IMR-90 (cell line): ENCODE measurements at regions not wholly inside any gene's neighbourhood (a gene's known extent, or its start where the extent isn't known, plus 50 kb on each side); places are given as distances from the start of the nearest gene placed in this dataset.

Experiments
- ATAC-seq: fragments of 200-7000 bp; cut with Tn5 transposase; 2 replicates; pipeline ENCODE4 v1.9.1; 2020; ENCODE audit warnings: low read depth, mild to moderate bottlenecking, moderate library complexity
- BruUV-seq: library from RNA; stranded (reverse); fragments of 400-500 nt; replicated peaks from 2 replicates; lab custom pipeline; 2021; lab: Mats Ljungman, UMichigan
- CTCF ChIA-PET: fragments of 300-600 bp; formaldehyde crosslinking; extraction: SDS; loops from one replicate; lab custom pipeline; 2021; ENCODE audit warnings: antibody characterized with exemption; lab: Yijun Ruan, JAX
- POLR2A ChIA-PET: fragments of 300-600 bp; sonication (Branson Sonifier 250); formaldehyde crosslinking; loops from one replicate; lab custom pipeline; 2022; ENCODE audit warnings: antibody characterized with exemption; ENCODE audit not compliant: unreplicated experiment; lab: Charles Lee
- DNase-seq: peaks from one replicate; pipeline ENCODE4 v3.0.0; 2013
- H2AFZ ChIP-seq: replicated peaks from 2 replicates; pipeline ENCODE3; 2013; ENCODE audit warnings: low read length, mild to moderate bottlenecking; ENCODE audit not compliant: poor library complexity
- H2AK5ac ChIP-seq: 2 replicates; pipeline ENCODE4 v1.6.1; 2013; ENCODE audit warnings: low read depth, low read length, inconsistent platforms
- H2AK9ac ChIP-seq: replicated peaks from 2 replicates; pipeline ENCODE3; 2013; ENCODE audit warnings: mild to moderate bottlenecking, low read depth, low read length, moderate library complexity; ENCODE audit not compliant: poor library complexity
- H2BK120ac ChIP-seq: 2 replicates; pipeline ENCODE4 v1.6.1; 2013; ENCODE audit warnings: low read depth, low read length, inconsistent platforms
- H2BK15ac ChIP-seq: 3 replicates; pipeline ENCODE4 v1.6.1; 2013; ENCODE audit warnings: low read depth, low read length, inconsistent platforms
- H2BK20ac ChIP-seq: 2 replicates; pipeline ENCODE4 v1.6.1; 2013; ENCODE audit warnings: low read depth, mild to moderate bottlenecking, inconsistent platforms, low read length, moderate library complexity
- H2BK5ac ChIP-seq: 2 replicates; pipeline ENCODE4 v1.6.1; 2013; ENCODE audit warnings: mild to moderate bottlenecking, low read depth, low read length, inconsistent platforms; ENCODE audit not compliant: poor library complexity, severe bottlenecking
- H3K14ac ChIP-seq: replicated peaks from 2 replicates; pipeline ENCODE4 v1.6.1; 2013; ENCODE audit warnings: low read depth, low read length, inconsistent platforms
- H3K18ac ChIP-seq: 2 replicates; pipeline ENCODE4 v1.6.1; 2013; ENCODE audit warnings: low read depth, low read length, control low read depth
- H3K23ac ChIP-seq: 2 replicates; pipeline ENCODE4 v1.6.1; 2013; ENCODE audit warnings: low read depth, low read length, inconsistent platforms
- H3K27ac ChIP-seq: 2 replicates; pipeline ENCODE4 v1.5.1; 2013; ENCODE audit warnings: mild to moderate bottlenecking, control low read depth, low read length; ENCODE audit not compliant: insufficient read depth
- H3K27me3 ChIP-seq: 2 replicates; pipeline ENCODE4 v1.6.1; 2013; ENCODE audit warnings: low read length; ENCODE audit not compliant: control insufficient read depth, insufficient read depth
- H3K36me3 ChIP-seq: 2 replicates; pipeline ENCODE4 v1.6.1; 2013; ENCODE audit warnings: low read length, mixed read lengths; ENCODE audit not compliant: control insufficient read depth, insufficient read depth
- H3K4ac ChIP-seq: 2 replicates; pipeline ENCODE4 v1.6.1; 2013; ENCODE audit warnings: low read depth, low read length, inconsistent platforms
- H3K4me1 ChIP-seq: 2 replicates; pipeline ENCODE4 v1.6.1; 2013; ENCODE audit warnings: low read length, mixed read lengths; ENCODE audit not compliant: control insufficient read depth, insufficient read depth
- H3K4me2 ChIP-seq: 2 replicates; pipeline ENCODE4 v1.6.1; 2013; ENCODE audit warnings: low read depth, mild to moderate bottlenecking, control low read depth, low read length, moderate library complexity
- H3K4me3 ChIP-seq: 2 replicates; pipeline ENCODE4 v1.5.1; 2013; ENCODE audit warnings: low read depth, mild to moderate bottlenecking, control low read depth, low read length, moderate library complexity; ENCODE audit not compliant: insufficient read depth
- H3K56ac ChIP-seq: 2 replicates; pipeline ENCODE4 v1.6.1; 2013; ENCODE audit warnings: low read length, inconsistent platforms; ENCODE audit not compliant: insufficient read depth; ENCODE audit errors: extremely low read depth
- H3K79me1 ChIP-seq, 2 experiments: 2 replicates each; pipeline ENCODE4 v1.6.1; 2013; ENCODE audit warnings: low read length in 2 of 2, inconsistent platforms in 1 of 2, low read depth in 1 of 2
- H3K9ac ChIP-seq: 2 replicates; pipeline ENCODE4 v1.6.1; 2013; ENCODE audit warnings: low read depth, low read length, control low read depth
- H3K9me1 ChIP-seq: 2 replicates; pipeline ENCODE4 v1.6.1; 2013; ENCODE audit warnings: low read length, inconsistent platforms; ENCODE audit not compliant: insufficient read depth
- H3K9me3 ChIP-seq: 2 replicates; pipeline ENCODE4 v1.6.1; 2013; ENCODE audit warnings: low read length; ENCODE audit not compliant: control insufficient read depth, insufficient read depth
- H4K20me1 ChIP-seq: 2 replicates; pipeline ENCODE4 v1.6.1; 2013; ENCODE audit warnings: low read length, inconsistent platforms; ENCODE audit not compliant: insufficient read depth
- H4K5ac ChIP-seq: 2 replicates; pipeline ENCODE4 v1.6.1; 2013; ENCODE audit warnings: mild to moderate bottlenecking, low read depth, low read length, control low read depth
- H4K8ac ChIP-seq, 2 experiments: 2 replicates each; pipeline ENCODE4 v1.6.1; 2013; ENCODE audit warnings: low read depth in 2 of 2, low read length in 2 of 2, control low read depth in 1 of 2, inconsistent platforms in 1 of 2
- H4K91ac ChIP-seq: 2 replicates; pipeline ENCODE4 v1.6.1; 2013; ENCODE audit warnings: low read depth, low read length, inconsistent platforms; ENCODE audit not compliant: insufficient read depth
- CEBPB ChIP-seq: IDR thresholded peaks from 2 replicates; pipeline ENCODE4 v1.6.1; 2012; ENCODE audit warnings: low read depth, low read length, improper control_type of control experiment
- FOS ChIP-seq: fragments of 150-350 bp; IDR thresholded peaks from 2 replicates; pipeline ENCODE4 v1.6.1; 2016; ENCODE audit warnings: low read depth, low read length
- MAFK ChIP-seq: IDR thresholded peaks from 2 replicates; pipeline ENCODE4 v1.6.1; 2012; ENCODE audit warnings: low read depth, low read length, improper control_type of control experiment
- MXI1 ChIP-seq: IDR thresholded peaks from 2 replicates; pipeline ENCODE4 v1.6.1; 2012; ENCODE audit warnings: low read depth, mild to moderate bottlenecking, low read length, moderate library complexity, borderline replicate concordance
- POLR2A ChIP-seq: IDR thresholded peaks from 2 replicates; pipeline ENCODE4 v1.6.1; 2012; ENCODE audit warnings: mild to moderate bottlenecking, low read depth, low read length
- RCOR1 ChIP-seq: IDR thresholded peaks from 2 replicates; pipeline ENCODE4 v1.6.1; 2012; ENCODE audit warnings: mild to moderate bottlenecking, low read length, improper control_type of control experiment; ENCODE audit not compliant: insufficient replicate concordance
- SMC3 ChIP-seq: fragments of 150-350 bp; IDR thresholded peaks from 2 replicates; pipeline ENCODE4 v1.6.1; 2016; ENCODE audit warnings: low read depth, mild to moderate bottlenecking, antibody characterized with exemption, low read length, moderate library complexity
- WGBS, 2 experiments: methylation state at CpG; one replicate each; pipeline versions ENCODE4 v1.1.5 to v1.1.7; 2013; ENCODE audit warnings: missing lambda C conversion rate in 2 of 2; ENCODE audit not compliant: insufficient read length in 1 of 2; ENCODE audit errors: extremely low coverage in 2 of 2; 5-methylcytosine and 5-hydroxymethylcytosine counted together
- dilution Hi-C: fragments of 300-500 bp; cut with HindIII; formaldehyde crosslinking; loops from one replicate; pipeline ENCODE4 v1.14.3; 2018; ENCODE audit warnings: low sequenced_read_pairs; ENCODE audit not compliant: unreplicated experiment
- in situ Hi-C: fragments of 300-500 bp; cut with MboI; formaldehyde crosslinking; loops from 3 replicates; pipeline ENCODE4 v1.14.3; 2019; ENCODE audit warnings: low sequenced_read_pairs, inconsistent platforms, mixed read lengths
- intact Hi-C: fragments of 100-400 bp; cut with micrococcal nuclease; formaldehyde crosslinking; loops from 2 replicates; pipeline ENCODE4 v1.10.0; 2022

DNA sequence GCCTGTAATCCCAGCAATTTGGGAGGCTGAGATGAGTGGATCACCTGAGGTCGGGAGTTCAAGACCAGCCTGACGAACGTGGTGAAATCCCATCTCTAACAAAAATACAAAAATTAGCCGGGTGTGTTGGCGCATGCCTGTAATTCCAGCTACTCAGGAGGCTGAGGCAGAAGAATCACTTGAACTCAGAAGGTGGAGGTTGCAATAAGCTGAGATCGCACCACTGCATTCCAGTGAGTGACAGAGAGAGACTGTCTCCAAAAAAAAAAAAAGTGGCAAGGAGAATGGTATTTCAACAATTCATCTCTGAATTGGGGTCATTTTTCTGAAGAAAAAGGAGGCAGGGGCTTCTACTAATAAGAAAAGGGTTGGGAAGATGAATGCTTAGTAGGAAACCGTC is 111.5 kb upstream of the NHSL1 start:
- dilution Hi-C loops = no loop called here
- no CpG with 5 or more reads among the region's 7 CpGs for WGBS, 2 experiments

More for the DNA sequence above, 111.5 kb upstream of the NHSL1 start:
- Histone ChIP-seq H2BK120ac (no peak overlapping the region), H4K91ac (no peak overlapping the region), H3K4me1 (peaks cover 4% of the 10 kb centered on the region; the same call in 1 of the 2 replicates), H3K36me3 (no peaks in the 10 kb centered on the region), H2BK20ac (no peak overlapping the region), H3K4ac (no peak overlapping the region), H2BK5ac (no peak overlapping the region), H2AK9ac (no peak overlapping the region), H3K27me3 (no peaks in the 10 kb centered on the region), H4K20me1 (no peaks in the 10 kb centered on the region), H2BK15ac (no peak overlapping the region), H3K23ac (no peak overlapping the region), H4K8ac (no peak overlapping the region), H3K9me1 (no peaks in the 10 kb centered on the region; the same call in 1 of the 2 replicates), H3K9ac (no peak overlapping the region), H3K79me1 (peaks cover 24 to 32% of the 10 kb centered on the region in 2 experiments), H3K14ac (no peak overlapping the region), H3K4me3 (no peak overlapping the region), H3K4me2 (no peak overlapping the region), H3K56ac (no peak overlapping the region), H2AK5ac (no peak overlapping the region), H3K27ac (no peak overlapping the region), H3K9me3 (no peaks in the 10 kb centered on the region), H3K18ac (no peak overlapping the region), H4K5ac (no peak overlapping the region), H2AFZ (no peak overlapping the region)
- BruUV-seq = no TSS peak
- in situ Hi-C loops = no loop called here
- no peak for ATAC-seq
- no peak for DNase-seq
- intact Hi-C loops = no loop called here
- CTCF ChIA-PET = no interaction called here
- no peak for TF ChIP-seq CEBPB
- no peak for TF ChIP-seq RCOR1
- no peak for TF ChIP-seq MXI1
- TF ChIP-seq FOS = no peak
- TF ChIP-seq SMC3 = no peak
- TF ChIP-seq MAFK = no peak
- TF ChIP-seq POLR2A = no peak
- POLR2A ChIA-PET = no interaction called here
